IMR-90 (cell line): ENCODE measurements at regions not wholly inside any gene's neighbourhood (a gene's known extent, or its start where the extent isn't known, plus 50 kb on each side); places are given as distances from the start of the nearest gene placed in this dataset.

Experiments used
- ATAC-seq: fragments of 200-7000 bp; cut with Tn5 transposase; 2 replicates; pipeline ENCODE4 v1.9.1; 2020; ENCODE audit warnings: low read depth, mild to moderate bottlenecking, moderate library complexity
- BruUV-seq: library from RNA; stranded (reverse); fragments of 400-500 nt; replicated peaks from 2 replicates; lab custom pipeline; 2021; lab: Mats Ljungman, UMichigan
- CTCF ChIA-PET: fragments of 300-600 bp; formaldehyde crosslinking; extraction: SDS; loops from one replicate; lab custom pipeline; 2021; ENCODE audit warnings: antibody characterized with exemption; lab: Yijun Ruan, JAX
- POLR2A ChIA-PET: fragments of 300-600 bp; sonication (Branson Sonifier 250); formaldehyde crosslinking; loops from one replicate; lab custom pipeline; 2022; ENCODE audit warnings: antibody characterized with exemption; ENCODE audit not compliant: unreplicated experiment; lab: Charles Lee
- DNase-seq: peaks from one replicate; pipeline ENCODE4 v3.0.0; 2013
- H2AFZ ChIP-seq: replicated peaks from 2 replicates; pipeline ENCODE3; 2013; ENCODE audit warnings: low read length, mild to moderate bottlenecking; ENCODE audit not compliant: poor library complexity
- H2AK5ac ChIP-seq: 2 replicates; pipeline ENCODE4 v1.6.1; 2013; ENCODE audit warnings: low read depth, low read length, inconsistent platforms
- H2AK9ac ChIP-seq: replicated peaks from 2 replicates; pipeline ENCODE3; 2013; ENCODE audit warnings: mild to moderate bottlenecking, low read depth, low read length, moderate library complexity; ENCODE audit not compliant: poor library complexity
- H2BK120ac ChIP-seq: 2 replicates; pipeline ENCODE4 v1.6.1; 2013; ENCODE audit warnings: low read depth, low read length, inconsistent platforms
- H2BK15ac ChIP-seq: 3 replicates; pipeline ENCODE4 v1.6.1; 2013; ENCODE audit warnings: low read depth, low read length, inconsistent platforms
- H2BK20ac ChIP-seq: 2 replicates; pipeline ENCODE4 v1.6.1; 2013; ENCODE audit warnings: low read depth, mild to moderate bottlenecking, inconsistent platforms, low read length, moderate library complexity
- H2BK5ac ChIP-seq: 2 replicates; pipeline ENCODE4 v1.6.1; 2013; ENCODE audit warnings: mild to moderate bottlenecking, low read depth, low read length, inconsistent platforms; ENCODE audit not compliant: poor library complexity, severe bottlenecking
- H3K14ac ChIP-seq: replicated peaks from 2 replicates; pipeline ENCODE4 v1.6.1; 2013; ENCODE audit warnings: low read depth, low read length, inconsistent platforms
- H3K18ac ChIP-seq: 2 replicates; pipeline ENCODE4 v1.6.1; 2013; ENCODE audit warnings: low read depth, low read length, control low read depth
- H3K23ac ChIP-seq: 2 replicates; pipeline ENCODE4 v1.6.1; 2013; ENCODE audit warnings: low read depth, low read length, inconsistent platforms
- H3K27ac ChIP-seq: 2 replicates; pipeline ENCODE4 v1.5.1; 2013; ENCODE audit warnings: mild to moderate bottlenecking, control low read depth, low read length; ENCODE audit not compliant: insufficient read depth
- H3K27me3 ChIP-seq: 2 replicates; pipeline ENCODE4 v1.6.1; 2013; ENCODE audit warnings: low read length; ENCODE audit not compliant: control insufficient read depth, insufficient read depth
- H3K36me3 ChIP-seq: 2 replicates; pipeline ENCODE4 v1.6.1; 2013; ENCODE audit warnings: low read length, mixed read lengths; ENCODE audit not compliant: control insufficient read depth, insufficient read depth
- H3K4ac ChIP-seq: 2 replicates; pipeline ENCODE4 v1.6.1; 2013; ENCODE audit warnings: low read depth, low read length, inconsistent platforms
- H3K4me1 ChIP-seq: 2 replicates; pipeline ENCODE4 v1.6.1; 2013; ENCODE audit warnings: low read length, mixed read lengths; ENCODE audit not compliant: control insufficient read depth, insufficient read depth
- H3K4me2 ChIP-seq: 2 replicates; pipeline ENCODE4 v1.6.1; 2013; ENCODE audit warnings: low read depth, mild to moderate bottlenecking, control low read depth, low read length, moderate library complexity
- H3K4me3 ChIP-seq: 2 replicates; pipeline ENCODE4 v1.5.1; 2013; ENCODE audit warnings: low read depth, mild to moderate bottlenecking, control low read depth, low read length, moderate library complexity; ENCODE audit not compliant: insufficient read depth
- H3K56ac ChIP-seq: 2 replicates; pipeline ENCODE4 v1.6.1; 2013; ENCODE audit warnings: low read length, inconsistent platforms; ENCODE audit not compliant: insufficient read depth; ENCODE audit errors: extremely low read depth
- H3K79me1 ChIP-seq, 2 experiments: 2 replicates each; pipeline ENCODE4 v1.6.1; 2013; ENCODE audit warnings: low read length in 2 of 2, inconsistent platforms in 1 of 2, low read depth in 1 of 2
- H3K9ac ChIP-seq: 2 replicates; pipeline ENCODE4 v1.6.1; 2013; ENCODE audit warnings: low read depth, low read length, control low read depth
- H3K9me1 ChIP-seq: 2 replicates; pipeline ENCODE4 v1.6.1; 2013; ENCODE audit warnings: low read length, inconsistent platforms; ENCODE audit not compliant: insufficient read depth
- H3K9me3 ChIP-seq: 2 replicates; pipeline ENCODE4 v1.6.1; 2013; ENCODE audit warnings: low read length; ENCODE audit not compliant: control insufficient read depth, insufficient read depth
- H4K20me1 ChIP-seq: 2 replicates; pipeline ENCODE4 v1.6.1; 2013; ENCODE audit warnings: low read length, inconsistent platforms; ENCODE audit not compliant: insufficient read depth
- H4K5ac ChIP-seq: 2 replicates; pipeline ENCODE4 v1.6.1; 2013; ENCODE audit warnings: mild to moderate bottlenecking, low read depth, low read length, control low read depth
- H4K8ac ChIP-seq, 2 experiments: 2 replicates each; pipeline ENCODE4 v1.6.1; 2013; ENCODE audit warnings: low read depth in 2 of 2, low read length in 2 of 2, control low read depth in 1 of 2, inconsistent platforms in 1 of 2
- H4K91ac ChIP-seq: 2 replicates; pipeline ENCODE4 v1.6.1; 2013; ENCODE audit warnings: low read depth, low read length, inconsistent platforms; ENCODE audit not compliant: insufficient read depth
- CEBPB ChIP-seq: IDR thresholded peaks from 2 replicates; pipeline ENCODE4 v1.6.1; 2012; ENCODE audit warnings: low read depth, low read length, improper control_type of control experiment
- CHD1 ChIP-seq: IDR thresholded peaks from 2 replicates; pipeline ENCODE4 v1.6.1; 2012; ENCODE audit warnings: low read depth, low read length, improper control_type of control experiment
- ELK1 ChIP-seq: fragments of 150-350 bp; IDR thresholded peaks from 2 replicates; pipeline ENCODE4 v1.6.1; 2016; ENCODE audit warnings: low read depth, mild to moderate bottlenecking, low read length, moderate library complexity, borderline replicate concordance
- MAFK ChIP-seq: IDR thresholded peaks from 2 replicates; pipeline ENCODE4 v1.6.1; 2012; ENCODE audit warnings: low read depth, low read length, improper control_type of control experiment
- MAZ ChIP-seq: IDR thresholded peaks from 2 replicates; pipeline ENCODE4 v1.6.1; 2012; ENCODE audit warnings: low read depth, mild to moderate bottlenecking, low read length, improper control_type of control experiment, moderate library complexity, borderline replicate concordance
- MXI1 ChIP-seq: IDR thresholded peaks from 2 replicates; pipeline ENCODE4 v1.6.1; 2012; ENCODE audit warnings: low read depth, mild to moderate bottlenecking, low read length, moderate library complexity, borderline replicate concordance
- POLR2A ChIP-seq: IDR thresholded peaks from 2 replicates; pipeline ENCODE4 v1.6.1; 2012; ENCODE audit warnings: mild to moderate bottlenecking, low read depth, low read length
- RAD21 ChIP-seq: IDR thresholded peaks from 2 replicates; pipeline ENCODE4 v1.6.1; 2012; ENCODE audit warnings: low read length, improper control_type of control experiment
- RFX5 ChIP-seq: IDR thresholded peaks from 2 replicates; pipeline ENCODE4 v1.8.0; 2012; ENCODE audit warnings: low read depth, mild to moderate bottlenecking, low read length, moderate library complexity
- SMC3 ChIP-seq: fragments of 150-350 bp; IDR thresholded peaks from 2 replicates; pipeline ENCODE4 v1.6.1; 2016; ENCODE audit warnings: low read depth, mild to moderate bottlenecking, antibody characterized with exemption, low read length, moderate library complexity
- WGBS, 2 experiments: methylation state at CpG; one replicate each; pipeline versions ENCODE4 v1.1.5 to v1.1.7; 2013; ENCODE audit warnings: missing lambda C conversion rate in 2 of 2; ENCODE audit not compliant: insufficient read length in 1 of 2; ENCODE audit errors: extremely low coverage in 2 of 2; 5-methylcytosine and 5-hydroxymethylcytosine counted together
- dilution Hi-C: fragments of 300-500 bp; cut with HindIII; formaldehyde crosslinking; loops from one replicate; pipeline ENCODE4 v1.14.3; 2018; ENCODE audit warnings: low sequenced_read_pairs; ENCODE audit not compliant: unreplicated experiment
- in situ Hi-C: fragments of 300-500 bp; cut with MboI; formaldehyde crosslinking; loops from 3 replicates; pipeline ENCODE4 v1.14.3; 2019; ENCODE audit warnings: low sequenced_read_pairs, inconsistent platforms, mixed read lengths
- intact Hi-C: fragments of 100-400 bp; cut with micrococcal nuclease; formaldehyde crosslinking; loops from 2 replicates; pipeline ENCODE4 v1.10.0; 2022
- TF ChIP-seq, protein P1 (sequence below): conservative IDR thresholded peaks from 2 replicates; pipeline ENCODE4 v1.5.1; 2012; ENCODE audit warnings: mild to moderate bottlenecking, low read depth, low read length, improper control_type of control experiment

- Histone ChIP-seq H2AK9ac (no peak overlapping the region), H3K9me1 (peaks cover 2% of the 10 kb centered on the region; the same call in 1 of the 2 replicates), H3K23ac (no peak overlapping the region), H3K27me3 (peaks cover 50% of the 10 kb centered on the region), H2BK20ac (no peak overlapping the region), H3K18ac (no peak overlapping the region), H4K5ac (no peak overlapping the region), H3K4me3 (no peak overlapping the region), H3K79me1 (no peaks in the 10 kb centered on the region), H3K14ac (no peak overlapping the region), H3K4me2 (no peak overlapping the region), H2BK5ac (no peak overlapping the region), H3K56ac (no peak overlapping the region), H2AFZ (no peak overlapping the region), H3K36me3 (no peaks in the 10 kb centered on the region), H3K4me1 (no peaks in the 10 kb centered on the region), H3K27ac (no peak overlapping the region), H4K91ac (no peak overlapping the region), H3K4ac (no peak overlapping the region), H4K8ac (no peak overlapping the region), H3K9ac (no peak overlapping the region), H2BK120ac (no peak overlapping the region), H2AK5ac (no peak overlapping the region), H4K20me1 (no peaks in the 10 kb centered on the region), H3K9me3 (no peaks in the 10 kb centered on the region), H2BK15ac (no peak overlapping the region)
- no peak for TF ChIP-seq RFX5
- TF ChIP-seq CEBPB, result no peak
- no peak for TF ChIP-seq MAZ
- TF ChIP-seq RAD21, result no peak
- TF ChIP-seq, protein P1, sequence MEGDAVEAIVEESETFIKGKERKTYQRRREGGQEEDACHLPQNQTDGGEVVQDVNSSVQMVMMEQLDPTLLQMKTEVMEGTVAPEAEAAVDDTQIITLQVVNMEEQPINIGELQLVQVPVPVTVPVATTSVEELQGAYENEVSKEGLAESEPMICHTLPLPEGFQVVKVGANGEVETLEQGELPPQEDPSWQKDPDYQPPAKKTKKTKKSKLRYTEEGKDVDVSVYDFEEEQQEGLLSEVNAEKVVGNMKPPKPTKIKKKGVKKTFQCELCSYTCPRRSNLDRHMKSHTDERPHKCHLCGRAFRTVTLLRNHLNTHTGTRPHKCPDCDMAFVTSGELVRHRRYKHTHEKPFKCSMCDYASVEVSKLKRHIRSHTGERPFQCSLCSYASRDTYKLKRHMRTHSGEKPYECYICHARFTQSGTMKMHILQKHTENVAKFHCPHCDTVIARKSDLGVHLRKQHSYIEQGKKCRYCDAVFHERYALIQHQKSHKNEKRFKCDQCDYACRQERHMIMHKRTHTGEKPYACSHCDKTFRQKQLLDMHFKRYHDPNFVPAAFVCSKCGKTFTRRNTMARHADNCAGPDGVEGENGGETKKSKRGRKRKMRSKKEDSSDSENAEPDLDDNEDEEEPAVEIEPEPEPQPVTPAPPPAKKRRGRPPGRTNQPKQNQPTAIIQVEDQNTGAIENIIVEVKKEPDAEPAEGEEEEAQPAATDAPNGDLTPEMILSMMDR, result no peak
- TF ChIP-seq CHD1, result no peak
- no peak for TF ChIP-seq ELK1
- no peak for TF ChIP-seq POLR2A
- no peak for TF ChIP-seq SMC3
- TF ChIP-seq MAFK, result no peak
- no peak for TF ChIP-seq MXI1
- 80% methylated on average over 2 of the region's 10 CpGs; no CpG with 5 or more reads in 1 of the 2 experiments for WGBS, 2 experiments
- BruUV-seq, result no TSS peak
- DNase-seq (no peak), ATAC-seq (no peak)
- in situ Hi-C loops (no loop called here), dilution Hi-C loops (no loop called here), intact Hi-C loops (no loop called here)
- CTCF ChIA-PET, result no interaction called here
- POLR2A ChIA-PET, result interaction anchor here (0.6 kb wide), 1 partner anchor 15 kb away, joined by 3 read pairs; no protein-coding TSS in a partner anchor
These were observed 322.7 kb downstream of the RPS24 start for GRCh38 chr10:78356291-78356900.
